GM18520 (cell line): ENCODE measurements at regions not wholly inside any gene's neighbourhood (a gene's known extent, or its start where the extent isn't known, plus 50 kb on each side); places are given as distances from the start of the nearest gene placed in this dataset.

ENCODE experiments used
- ATAC-seq: cut with Tn5 transposase; IDR thresholded peaks from one replicate; pipeline ENCODE4 v1.9.1; 2021; ENCODE audit not compliant: unreplicated experiment

DNA sequence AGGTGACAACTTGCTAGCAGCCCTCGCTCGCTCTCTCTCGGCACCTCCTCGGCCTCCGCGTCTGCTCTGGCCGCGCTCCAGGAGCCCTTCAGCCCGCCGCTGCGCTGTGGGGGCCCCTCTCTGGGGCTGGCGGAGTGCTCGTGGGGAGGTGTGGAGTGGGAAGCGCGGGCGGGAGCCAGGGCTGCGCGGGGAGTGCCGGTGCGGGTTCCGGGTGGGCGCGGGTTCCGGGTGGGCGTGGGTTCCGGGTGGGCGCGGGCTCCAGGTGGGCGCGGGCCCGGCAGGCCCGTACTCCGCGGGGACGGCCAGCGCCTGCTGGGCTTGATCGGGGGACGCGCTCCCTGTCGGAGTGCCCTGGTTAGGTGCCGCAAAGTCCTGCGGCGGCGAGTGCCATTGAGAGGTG, 384.3 kb downstream of the GPM6A start:
- ATAC-seq: no peak

GRCh38 chr4:175431694-175432093, 380.4 kb downstream of the GPM6A start:
- ATAC-seq: no peak

DNA sequence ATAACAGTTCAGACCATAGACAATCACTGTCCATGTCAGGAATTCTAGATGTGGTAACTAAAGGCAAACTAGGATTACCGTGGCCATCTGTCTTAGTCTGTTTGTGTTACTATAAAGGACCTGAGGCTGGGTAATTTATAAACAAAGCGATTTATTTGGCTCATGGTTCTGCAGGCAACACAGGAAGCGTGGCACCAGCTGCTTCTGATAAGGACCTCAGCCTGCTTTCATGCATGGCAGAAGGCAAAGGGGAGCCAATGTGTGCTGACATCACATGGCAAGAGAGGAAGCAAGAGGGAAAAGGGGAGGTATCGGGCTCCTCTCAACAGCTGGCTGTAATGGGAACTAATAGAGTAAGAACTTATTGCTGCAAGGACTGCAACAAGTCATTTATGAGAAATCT, 376.7 kb downstream of the GPM6A start:
- no peak for ATAC-seq

DNA sequence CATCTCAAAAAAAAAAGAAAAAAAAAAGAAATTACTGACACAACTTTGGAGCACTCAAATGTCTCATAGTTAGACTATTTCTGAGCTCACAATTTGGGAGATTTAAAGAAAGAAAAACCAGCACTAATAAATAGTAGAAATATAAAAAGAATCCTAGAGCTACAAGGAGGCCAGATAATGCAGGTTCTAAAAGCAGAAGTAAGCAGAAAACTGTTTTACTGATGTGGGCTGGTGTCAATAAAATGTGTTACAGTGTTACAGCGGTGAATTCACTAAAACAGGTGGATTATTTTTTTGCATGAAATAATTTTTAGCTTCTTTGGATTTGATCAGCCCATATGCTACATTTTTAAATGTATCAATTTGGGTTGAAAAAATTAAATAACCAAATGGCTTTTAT, 375.9 kb downstream of the GPM6A start:
- ATAC-seq: no peak

GRCh38 chr4:175440786-175441185, 371.3 kb downstream of the GPM6A start:
- no peak for ATAC-seq

DNA sequence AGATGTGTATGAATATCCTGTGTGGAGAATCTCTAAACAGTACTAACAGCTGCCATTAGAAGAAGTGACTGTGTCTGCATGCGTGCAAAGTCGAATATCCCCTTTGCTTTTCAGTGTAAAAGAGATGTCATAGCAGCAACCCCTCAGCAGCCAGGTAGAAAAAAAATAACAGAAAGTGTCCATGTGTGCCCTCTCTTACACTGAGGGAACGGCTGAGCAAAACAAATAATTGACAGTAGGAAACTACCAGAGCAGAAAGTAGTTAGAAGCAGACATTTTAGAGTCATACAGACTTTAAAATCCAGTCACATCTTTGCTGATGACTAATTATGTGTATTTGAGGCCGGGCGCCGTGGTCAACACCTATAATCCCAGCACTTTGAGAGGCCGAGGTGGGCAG, 370.8 kb downstream of the GPM6A start:
- ATAC-seq: no peak

GRCh38 chr4:175443547-175443946, 368.5 kb downstream of the GPM6A start:
- no peak for ATAC-seq

GRCh38 chr4:175444512-175444911, 367.6 kb downstream of the GPM6A start:
- ATAC-seq: no peak

DNA sequence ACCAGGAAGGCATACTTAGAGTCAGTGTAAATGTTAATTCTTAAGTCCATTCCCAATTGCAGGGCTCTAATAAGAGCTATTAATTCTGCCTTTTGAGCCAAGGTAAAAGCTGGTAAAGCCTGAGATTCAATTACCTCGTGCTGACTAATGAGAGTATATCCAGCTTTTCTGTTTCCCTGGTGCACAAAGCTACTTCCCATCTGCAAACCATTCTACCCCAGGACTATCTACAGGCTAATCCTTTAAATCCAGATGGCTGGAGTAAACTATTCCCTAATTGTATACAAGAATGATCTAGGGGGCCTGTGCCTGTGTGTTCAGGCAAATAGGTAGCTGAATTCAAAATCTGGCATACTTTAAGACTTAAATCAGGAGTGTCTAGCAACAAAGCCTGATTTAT, 365.0 kb downstream of the GPM6A start:
- no peak for ATAC-seq

DNA sequence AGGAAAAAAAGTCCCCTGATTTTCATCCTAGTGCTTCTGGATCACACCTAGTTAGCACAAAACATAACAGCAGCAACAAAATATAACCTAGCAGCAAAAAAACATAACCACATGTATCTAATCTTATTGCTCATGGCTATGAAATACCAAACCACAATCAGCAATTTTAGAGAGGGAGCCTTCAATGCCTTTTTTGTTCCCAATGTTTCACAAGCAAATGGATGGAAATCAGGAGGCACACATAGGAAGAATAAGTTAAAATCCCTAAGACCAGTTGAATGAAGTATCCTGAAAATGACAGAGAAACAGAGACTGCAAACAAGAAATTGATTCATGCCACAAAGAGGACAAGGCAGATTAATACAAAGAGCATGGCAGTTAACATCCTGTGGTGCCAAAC, 361.6 kb downstream of the GPM6A start:
- ATAC-seq: no peak

GRCh38 chr4:175451238-175451965, 360.7 kb downstream of the GPM6A start:
- no peak for ATAC-seq

DNA sequence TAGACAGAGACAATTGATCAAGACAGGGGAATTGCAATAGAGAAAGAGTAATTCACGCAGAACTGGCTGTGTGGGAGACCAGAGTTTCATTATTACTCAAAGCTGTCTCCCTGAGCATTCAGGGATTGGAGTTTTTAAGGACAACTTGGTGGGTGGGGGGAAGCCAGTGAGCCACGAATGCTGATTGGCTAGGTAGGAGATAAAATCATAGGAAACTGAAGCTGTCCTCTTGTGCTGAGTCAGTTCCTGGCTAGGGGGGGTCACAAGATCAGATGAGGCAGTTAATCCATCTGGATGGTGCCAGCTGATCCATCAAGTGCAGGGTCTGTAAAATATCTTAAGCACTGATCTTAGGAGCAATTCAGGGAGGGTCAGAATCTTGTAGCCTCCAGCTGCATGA, 358.6 kb downstream of the GPM6A start:
- no peak for ATAC-seq

DNA sequence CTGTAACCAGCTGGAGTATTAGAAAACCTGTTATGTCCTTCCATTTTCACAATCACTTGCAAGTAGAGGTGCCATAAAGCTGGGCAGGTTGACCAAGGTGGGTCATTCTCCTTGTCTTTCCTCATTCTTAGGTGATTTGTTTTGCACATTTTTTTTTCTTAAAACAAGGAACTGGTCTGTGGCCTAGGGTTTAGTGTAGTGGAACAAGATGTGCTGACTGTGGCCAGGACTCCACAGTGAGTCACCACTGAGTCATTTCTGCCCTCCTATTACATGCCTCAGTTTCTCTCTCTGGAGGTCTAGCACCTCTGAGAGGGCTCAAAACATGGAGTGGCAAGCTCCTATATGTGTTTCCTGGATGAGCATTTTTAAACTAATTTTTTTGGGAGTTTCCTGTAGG, 355.9 kb downstream of the GPM6A start:
- ATAC-seq: no peak

- no peak for ATAC-seq
Observed at GRCh38 chr4:175457956-175458355, 354.1 kb downstream of the GPM6A start.

- ATAC-seq: no peak
Observed at GRCh38 chr4:175459571-175459970, 352.5 kb downstream of the GPM6A start.

GRCh38 chr4:175460414-175460813, 351.6 kb downstream of the GPM6A start:
- ATAC-seq: no peak

GRCh38 chr4:175469514-175469913, 342.6 kb downstream of the GPM6A start:
- no peak for ATAC-seq

DNA sequence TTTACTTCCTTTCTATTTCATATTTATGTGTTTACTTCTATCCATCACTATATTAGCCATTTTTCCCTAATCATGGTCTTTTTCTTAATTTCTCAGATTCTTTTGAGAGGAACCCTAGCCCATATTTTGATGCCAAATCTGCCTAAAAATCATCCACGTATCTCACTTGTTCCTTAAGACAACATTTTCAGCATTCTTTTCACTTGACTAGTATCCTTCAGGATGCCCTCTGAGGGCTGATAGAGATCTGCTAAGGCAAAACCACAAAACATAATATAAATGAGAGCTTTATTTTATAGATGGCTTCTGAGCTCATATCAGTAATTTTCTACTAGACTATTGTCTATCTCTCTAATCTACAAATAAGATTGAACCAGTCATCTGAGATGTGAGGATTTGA, 341.9 kb downstream of the GPM6A start:
- no peak for ATAC-seq

DNA sequence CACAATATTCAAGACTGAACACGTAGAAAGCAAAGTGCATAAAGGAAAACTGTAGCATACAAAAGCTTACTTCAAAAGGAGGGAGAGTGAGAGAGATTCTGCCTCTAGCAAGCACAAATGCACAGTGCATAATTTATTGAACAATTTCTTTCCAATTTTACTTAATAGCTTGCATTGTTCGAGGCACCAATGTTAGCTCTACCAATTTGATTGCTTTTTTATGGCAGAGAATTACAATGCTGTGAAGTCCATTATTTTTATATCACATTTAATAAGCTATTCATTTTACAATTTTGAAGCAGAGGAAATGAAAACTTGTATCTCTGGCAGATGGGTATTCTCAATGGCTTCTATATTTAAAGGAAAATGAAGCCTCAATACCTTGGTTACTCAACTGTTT, 331.7 kb downstream of the GPM6A start:
- ATAC-seq: no peak

GRCh38 chr4:175499735-175500352, 312.2 kb downstream of the GPM6A start:
- no peak for ATAC-seq

DNA sequence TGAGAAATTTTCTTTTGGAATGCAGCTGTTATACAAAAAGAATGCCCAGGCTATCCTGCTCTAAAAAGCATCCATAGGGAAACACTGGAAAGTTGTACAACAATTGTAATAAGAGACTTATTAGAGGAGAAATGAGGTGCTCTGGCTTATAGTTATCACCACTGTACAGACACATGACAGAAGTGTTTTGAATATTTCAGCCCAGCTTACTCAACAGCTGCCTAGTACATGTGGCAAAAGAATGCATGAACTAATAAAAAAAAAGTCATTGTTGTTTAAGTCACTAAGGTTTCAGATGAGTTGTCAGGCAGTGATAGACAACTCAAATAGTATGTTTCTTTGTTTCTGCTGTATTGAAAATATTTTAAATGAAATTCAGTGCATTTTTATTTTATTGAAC, 307.7 kb downstream of the GPM6A start:
- ATAC-seq: no peak

DNA sequence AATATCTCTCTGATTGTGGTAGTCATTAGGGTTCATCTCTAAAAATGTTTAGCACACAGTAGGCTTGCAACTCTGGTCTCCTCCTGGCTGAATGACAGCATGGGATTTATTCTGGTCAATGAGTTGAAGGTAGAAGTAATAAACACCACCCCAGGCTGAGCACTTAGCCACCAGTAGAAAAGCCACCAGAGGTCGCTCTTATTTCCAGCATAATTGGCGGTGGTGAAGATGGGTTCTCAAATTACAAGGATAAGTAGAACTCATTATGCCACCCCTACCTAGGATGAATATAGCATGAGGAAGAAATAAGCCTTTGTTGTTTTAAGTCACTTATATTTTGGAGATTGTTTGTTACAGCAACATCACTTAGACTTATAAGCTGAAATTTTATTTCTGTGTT, 302.7 kb downstream of the GPM6A start:
- ATAC-seq: no peak

GRCh38 chr4:175511861-175512260, 300.2 kb downstream of the GPM6A start:
- no peak for ATAC-seq
